C4-2B (cell line): ENCODE measurements at regions not wholly inside any gene's neighbourhood (a gene's known extent, or its start where the extent isn't known, plus 50 kb on each side); places are given as distances from the start of the nearest gene placed in this dataset.

Source experiments
- CTCF ChIP-seq: fragments of 450-650 bp; conservative IDR thresholded peaks from 2 replicates; pipeline ENCODE4 v1.5.1; 2017; ENCODE audit warnings: mild to moderate bottlenecking
- ZFX ChIP-seq: fragments of 450-650 bp; IDR thresholded peaks from 2 replicates; pipeline ENCODE4 v1.6.1; 2017

DNA sequence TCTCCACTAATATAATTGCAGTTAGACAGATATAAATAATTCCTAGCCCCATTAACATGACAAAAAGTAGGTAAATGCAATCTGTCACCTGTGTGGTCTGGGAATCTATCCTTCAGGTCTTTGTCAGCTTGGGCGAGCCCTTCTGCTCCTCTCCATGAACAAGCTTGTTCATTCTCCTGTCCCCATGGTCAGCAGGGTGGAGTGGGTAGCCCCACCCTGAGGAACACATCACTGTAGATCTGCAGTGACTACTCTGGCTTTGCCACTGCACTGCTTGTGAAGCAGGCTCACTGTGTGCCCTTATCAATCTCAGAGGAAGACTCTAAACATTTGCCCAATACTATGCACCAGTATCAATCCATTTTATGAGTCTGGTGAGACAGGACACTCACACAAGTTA is 279.0 kb downstream of the MATN1 start:
- TF ChIP-seq CTCF (no peak), ZFX (no peak)
